Fibroblast of skin of back (primary cell): ENCODE measurements at regions not wholly inside any gene's neighbourhood (a gene's known extent, or its start where the extent isn't known, plus 50 kb on each side); places are given as distances from the start of the nearest gene placed in this dataset.
"Not testable (repeated sequence)": the region's sequence is repeated elsewhere in the genome, so short reads cannot be mapped to it uniquely, and the experiment has no call there.

Source experiments
- DNase-seq: peaks from one replicate; pipeline ENCODE4 v3.0.0-alpha.2; 2013

DNA sequence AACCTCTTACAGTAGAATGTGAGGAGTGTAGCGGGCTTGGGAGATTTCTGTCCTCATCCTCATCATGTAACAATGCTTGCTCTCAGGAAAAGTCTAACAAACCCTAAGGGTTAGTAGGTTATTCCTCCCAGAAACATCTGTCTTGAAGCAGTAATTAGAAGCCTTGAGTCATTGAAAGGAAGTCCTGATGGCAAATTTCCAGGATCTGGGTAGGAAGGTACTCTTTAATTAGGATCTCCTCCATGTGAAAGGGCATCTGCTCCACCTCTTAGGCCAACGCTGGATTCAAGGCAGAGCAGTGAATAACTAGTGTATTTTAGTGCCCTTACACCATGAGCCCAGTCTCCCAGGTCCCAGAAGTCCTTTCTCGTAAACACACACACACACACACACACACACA lies 106.6 kb upstream of the BARHL2 start:
- DNase-seq = no peak

DNA sequence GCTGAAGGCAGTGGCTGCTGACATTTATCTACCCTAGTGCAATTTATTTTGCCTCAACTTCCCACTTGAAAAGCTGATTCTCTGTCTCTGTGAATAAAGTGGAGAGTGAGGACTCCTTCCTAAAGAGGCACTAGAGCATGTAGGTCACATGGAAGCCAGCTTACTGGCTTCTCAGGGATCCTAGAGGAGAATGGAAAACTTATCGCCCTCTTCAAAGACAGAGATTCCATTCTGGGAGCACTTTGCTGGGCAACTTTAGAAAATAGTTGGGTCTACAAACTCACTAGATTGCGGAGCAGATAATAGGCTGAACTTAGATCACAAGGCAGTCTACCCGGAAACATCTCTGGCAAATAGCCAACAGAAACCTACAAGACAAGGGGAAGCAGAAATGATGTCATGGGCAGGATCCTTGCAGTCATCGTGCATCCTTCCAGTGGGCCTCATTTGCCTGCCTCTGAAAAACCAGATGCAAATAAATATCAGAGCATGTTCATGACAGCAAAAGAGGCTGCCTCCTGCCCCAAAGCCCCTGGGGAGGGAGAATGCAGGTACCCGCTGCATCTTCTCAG lies 104.8 kb upstream of the BARHL2 start:
- DNase-seq = no peak

DNA sequence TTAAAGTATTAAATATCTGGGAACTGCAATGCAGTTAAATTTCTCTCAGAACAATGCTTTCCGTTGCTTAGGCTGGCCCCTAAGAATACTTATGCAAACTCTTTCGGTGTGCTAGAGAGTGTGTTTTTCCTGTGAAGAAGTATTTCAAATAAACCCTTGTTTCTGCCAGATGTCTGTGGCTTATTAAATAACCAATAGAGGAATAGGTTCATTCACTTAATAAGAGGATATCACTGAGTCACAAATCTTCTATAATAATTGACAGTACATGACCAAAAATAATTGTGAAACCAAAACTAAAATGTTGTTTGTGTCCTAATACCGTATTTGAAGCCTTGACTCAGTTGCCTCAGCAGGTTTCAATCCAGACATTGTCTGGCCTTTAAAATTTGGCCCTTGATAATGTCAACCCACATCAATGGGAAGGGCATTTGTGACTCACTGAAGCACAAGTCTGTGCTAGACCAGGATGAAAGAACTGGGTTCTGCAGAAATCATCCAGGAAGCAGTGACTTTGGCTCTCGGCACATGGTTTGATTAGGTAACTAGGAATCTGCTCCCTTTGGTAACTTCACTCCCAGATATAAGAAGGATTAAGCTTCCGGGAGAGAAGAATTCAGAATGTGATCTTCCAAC lies 104.2 kb upstream of the BARHL2 start:
- no peak for DNase-seq

DNA sequence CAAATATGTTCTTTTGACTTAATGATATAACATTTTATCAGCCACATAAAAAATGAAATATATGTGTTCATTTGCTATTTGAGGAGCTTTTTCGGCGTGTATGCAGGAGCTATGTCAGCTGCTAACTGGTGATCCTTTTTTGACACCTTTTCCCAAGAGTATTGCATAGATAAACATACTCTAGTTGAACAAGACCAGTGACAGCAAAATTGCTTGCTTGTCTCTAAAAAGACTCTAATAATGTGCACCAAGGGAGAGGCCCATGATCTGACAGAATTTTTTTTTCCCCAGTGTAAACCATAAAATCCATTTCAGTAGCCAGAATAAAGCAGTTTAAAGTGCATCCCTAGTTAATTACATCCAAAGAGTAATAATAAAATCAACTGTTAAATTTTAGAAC lies 103.6 kb upstream of the BARHL2 start:
- no peak for DNase-seq

DNA sequence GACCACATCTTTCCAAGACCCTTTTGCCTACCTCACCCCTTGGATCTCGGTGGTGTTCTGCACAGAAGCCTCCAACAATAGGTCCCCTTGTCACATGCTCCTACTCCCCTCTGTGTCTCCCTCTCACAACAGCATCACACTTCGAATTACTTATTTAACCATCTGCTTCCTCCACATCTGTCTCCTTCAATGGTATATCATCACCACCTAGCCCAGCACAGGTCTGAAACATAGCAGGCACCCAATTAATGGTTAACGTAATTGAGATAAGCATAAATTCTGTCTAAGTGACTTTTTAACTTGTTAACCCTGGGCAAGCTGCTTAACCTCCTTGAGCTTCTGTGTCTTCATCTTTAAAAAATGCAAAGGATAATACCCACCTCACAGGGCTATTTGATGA lies 100.3 kb upstream of the BARHL2 start:
- DNase-seq = no peak

DNA sequence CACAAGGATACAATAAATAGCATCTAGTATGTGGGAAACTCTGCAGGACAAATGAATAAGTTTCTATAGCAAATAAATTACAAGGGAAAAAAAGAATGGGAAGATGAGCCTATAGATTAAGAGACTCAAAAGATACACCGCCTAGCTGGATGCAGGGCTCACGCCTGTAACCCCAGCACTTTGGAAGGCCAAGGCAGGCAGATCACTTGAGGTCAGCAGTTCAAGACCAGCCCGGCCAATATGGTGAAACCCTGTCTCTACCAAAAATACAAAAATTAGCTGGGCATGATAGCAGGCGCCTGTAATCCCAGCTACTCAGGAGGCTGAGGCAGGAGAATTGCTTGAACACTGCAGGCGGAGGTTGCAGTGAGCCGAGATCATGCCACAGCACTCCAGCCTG lies 95.1 kb upstream of the BARHL2 start:
- DNase-seq = not testable (repeated sequence)

DNA sequence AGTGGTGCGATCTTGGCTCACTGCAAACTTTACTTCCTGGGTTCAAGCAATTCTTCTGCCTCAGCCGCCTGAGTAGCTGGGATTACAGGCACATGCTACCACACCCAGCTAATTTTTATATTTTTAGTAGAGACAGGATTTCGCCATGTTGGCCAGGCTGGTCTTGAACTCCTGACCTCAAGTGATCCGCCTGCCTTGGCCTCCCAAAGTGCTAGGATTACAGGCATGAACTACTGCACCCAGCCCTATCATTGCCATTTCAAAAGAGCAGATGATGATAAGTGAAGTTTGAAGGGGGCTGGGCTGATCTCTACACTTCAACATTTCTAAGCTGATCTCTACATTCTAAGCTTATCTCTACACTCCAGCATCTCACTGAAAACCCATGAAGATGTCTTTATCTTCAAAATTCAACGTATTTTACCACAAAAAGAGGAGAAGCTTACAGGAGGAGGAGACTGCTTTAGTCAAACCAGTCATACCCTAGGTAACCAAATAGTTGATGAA lies 94.4 kb upstream of the BARHL2 start:
- not testable (repeated sequence) for DNase-seq

DNA sequence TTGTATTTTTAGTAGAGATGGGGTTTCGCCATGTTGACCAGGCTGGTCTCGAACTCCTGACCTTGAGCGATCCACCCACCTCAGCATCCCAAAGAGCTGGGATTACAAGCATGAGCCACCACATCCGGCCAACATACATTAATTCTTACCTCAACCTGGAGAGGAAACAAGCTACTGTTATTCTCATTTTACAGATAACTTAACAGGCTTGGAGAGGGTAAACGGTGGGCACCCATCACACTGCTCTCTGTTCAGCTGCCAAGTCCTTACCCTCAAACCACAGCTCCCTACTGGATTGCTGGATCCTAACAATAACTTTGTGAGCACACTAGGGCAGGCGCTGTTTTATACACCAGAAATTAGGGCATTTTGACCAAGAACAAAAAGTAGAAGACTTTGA lies 93.6 kb upstream of the BARHL2 start:
- DNase-seq = no peak

DNA sequence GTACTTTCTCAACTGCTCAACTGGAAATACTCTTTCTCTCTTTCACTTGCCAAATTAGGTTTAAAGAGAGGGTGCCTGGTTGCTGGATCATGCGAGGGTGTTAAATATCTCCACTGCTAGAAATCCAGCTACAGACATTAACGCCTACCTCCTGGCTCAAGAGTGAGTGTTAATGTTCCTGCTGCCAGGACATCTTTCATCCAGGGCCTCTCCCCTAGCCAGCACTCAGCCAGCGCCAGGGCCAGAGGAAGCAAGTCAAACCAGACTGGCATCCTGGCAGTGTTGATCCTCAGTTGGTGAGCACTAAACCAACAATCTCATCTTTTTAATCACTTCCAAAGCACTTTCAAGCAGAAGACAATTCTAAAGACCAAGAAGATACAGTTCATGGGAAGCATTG lies 92.9 kb upstream of the BARHL2 start:
- DNase-seq = no peak

DNA sequence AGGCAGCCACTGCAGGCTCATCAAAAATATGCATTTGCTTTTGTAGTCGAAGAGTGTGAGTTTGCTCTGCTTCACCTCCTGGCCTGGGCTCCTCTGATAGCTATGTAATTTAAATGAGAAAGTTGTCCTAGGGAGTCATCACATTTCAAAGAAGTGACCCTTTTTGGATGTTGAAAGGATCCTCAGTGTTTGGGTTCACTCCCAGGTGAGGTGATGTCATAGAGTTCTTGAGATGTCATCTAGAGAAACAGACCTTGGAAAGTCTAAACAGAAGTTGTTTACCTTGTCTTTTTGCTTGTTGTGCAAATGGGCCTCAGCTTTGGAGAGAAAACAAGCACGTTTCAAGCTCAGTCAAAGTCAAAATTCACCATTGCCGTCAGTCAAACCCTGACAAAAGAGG lies 92.0 kb upstream of the BARHL2 start:
- no peak for DNase-seq

DNA sequence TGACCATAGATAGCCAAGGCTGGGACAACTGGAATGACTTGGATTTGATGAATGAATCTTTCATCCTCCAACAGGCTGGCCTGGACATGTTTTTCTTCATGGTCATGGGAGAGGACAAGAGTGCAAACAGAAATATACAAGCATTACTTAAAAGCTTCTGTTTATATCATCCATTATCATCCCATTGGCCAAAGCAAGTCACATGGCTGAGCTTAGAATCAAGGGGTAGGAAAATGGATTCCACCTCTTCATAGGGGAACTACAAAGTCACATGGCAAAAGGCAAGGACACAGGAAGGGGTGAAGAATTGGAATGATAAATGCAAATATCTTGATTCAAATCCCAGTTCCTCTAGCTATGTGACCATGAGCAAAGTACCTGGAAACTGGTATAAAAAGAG lies 90.2 kb upstream of the BARHL2 start:
- no peak for DNase-seq

DNA sequence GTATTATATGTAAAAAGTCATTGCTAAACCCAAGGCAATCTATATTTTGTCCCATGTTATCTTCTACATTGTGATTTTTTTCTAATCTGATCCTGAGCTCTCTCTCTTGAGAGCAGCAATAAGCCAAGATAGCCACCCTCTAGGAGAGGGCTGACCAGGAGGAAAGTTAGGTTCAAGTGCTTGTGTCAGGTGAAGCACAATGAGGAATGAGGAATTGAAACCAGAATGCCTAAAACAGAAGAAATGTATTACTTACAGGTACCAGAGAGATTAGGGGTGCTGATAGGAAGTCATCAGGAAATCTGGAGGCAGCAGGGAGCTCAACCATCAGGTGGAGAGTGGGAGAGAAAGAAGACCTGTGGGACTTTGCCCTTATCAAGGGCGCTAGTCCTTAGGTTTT lies 85.5 kb upstream of the BARHL2 start:
- no peak for DNase-seq

DNA sequence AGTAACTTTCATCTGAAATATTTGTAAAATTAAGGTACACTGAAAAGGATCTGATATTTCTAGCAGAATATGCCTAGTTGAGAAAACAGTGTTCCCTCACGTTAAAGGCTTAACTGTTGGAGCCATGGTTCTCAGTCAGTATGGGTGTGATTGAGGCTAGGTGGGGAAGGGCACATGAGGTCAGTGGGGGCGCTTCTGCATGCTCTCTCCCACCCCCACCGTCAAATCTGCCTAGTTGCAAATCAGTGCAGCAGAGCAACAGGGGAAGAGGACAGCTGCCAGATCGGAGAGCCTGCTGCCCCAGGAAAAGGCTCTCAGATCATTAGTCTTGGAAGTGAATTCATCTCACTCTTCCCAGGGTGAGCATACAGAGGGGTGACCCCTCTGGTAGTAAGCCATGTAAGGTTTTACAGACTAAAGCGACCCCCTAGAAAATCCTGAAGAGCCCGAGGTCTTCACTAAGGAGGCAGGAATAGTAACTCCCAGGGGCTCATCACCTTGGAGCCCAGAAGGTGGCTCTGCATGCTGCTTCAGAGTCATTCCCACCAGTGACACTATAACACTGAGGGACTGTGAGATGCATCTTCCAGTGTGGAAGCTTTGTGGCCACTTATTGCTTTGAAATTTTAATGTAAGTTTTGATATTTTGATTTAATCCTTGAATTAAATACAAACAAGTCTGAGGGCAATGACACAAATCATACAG lies 83.1 kb upstream of the BARHL2 start:
- no peak for DNase-seq

DNA sequence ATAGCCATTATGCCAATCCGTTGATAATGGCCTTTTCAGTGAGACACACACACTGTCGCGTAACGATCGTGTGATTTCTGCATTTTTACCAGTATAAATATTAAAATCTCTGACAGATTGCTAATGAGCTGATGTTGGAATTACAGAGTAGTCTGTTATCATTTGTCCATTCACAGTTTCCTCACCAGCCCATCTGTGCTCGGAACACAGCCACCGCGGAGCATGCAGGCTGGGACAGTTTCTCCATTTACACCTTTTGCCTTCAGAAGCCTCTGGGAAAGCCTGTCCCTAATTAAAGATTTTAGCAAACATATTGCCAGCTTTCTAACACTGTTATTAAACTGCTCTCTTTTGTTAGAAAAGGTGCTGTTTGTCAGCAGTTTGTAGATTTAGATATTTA lies 82.2 kb upstream of the BARHL2 start:
- DNase-seq = no peak

DNA sequence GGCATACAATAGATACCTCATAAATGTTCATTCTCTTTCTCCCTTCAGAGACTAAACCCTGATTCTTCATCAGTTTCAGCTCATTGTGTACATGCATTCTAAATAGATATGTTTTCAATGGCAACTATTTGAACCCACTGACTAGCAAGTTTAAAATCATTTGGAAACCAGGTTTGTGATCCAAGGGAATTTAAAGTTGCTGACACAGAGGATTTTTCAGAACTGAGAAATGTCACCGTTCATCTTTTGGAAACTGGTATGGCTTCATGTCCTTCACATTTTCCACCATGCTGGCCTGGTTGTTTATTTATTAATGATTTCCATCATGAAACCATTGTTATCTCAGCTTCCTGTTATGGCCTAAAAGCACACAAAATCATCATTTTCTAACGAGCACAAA lies 81.8 kb upstream of the BARHL2 start:
- DNase-seq = no peak

DNA sequence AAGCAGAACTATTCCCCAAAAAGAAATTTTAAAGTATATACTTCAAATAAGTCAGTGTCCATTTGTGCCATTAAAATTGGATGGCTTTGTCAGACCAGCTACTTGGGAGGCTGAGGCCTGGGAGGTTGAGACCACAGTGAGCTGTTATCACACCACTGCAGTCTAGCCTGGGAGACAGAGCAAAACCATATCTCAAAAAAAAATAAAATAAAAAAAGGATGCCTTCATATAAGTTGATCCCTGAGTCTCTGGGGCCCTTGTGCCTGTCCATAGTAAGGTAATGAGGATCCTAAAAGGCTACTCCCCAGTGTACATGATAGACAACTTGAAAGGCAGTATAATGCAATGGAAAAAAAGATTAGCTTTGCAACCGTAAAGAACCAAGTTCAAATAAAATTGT lies 81.2 kb upstream of the BARHL2 start:
- no peak for DNase-seq

DNA sequence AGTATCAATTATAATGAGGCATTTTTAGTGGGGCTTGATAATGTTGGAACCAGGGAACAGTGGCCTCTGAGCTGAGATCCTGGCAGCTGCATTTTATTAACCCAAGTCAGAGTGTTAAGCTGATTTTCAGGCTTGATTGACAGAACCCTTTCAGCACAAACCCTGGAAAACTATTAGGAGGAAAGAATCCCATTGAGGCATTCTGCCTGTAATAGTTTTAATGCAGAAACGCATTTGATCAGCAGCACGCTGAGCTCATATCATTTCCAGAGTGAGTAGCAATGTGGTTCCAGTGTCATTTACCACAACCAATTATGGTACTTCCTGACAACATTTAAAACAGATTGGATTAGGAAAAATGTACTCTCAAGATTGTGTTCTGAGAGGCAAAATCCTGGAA lies 78.3 kb upstream of the BARHL2 start:
- no peak for DNase-seq

DNA sequence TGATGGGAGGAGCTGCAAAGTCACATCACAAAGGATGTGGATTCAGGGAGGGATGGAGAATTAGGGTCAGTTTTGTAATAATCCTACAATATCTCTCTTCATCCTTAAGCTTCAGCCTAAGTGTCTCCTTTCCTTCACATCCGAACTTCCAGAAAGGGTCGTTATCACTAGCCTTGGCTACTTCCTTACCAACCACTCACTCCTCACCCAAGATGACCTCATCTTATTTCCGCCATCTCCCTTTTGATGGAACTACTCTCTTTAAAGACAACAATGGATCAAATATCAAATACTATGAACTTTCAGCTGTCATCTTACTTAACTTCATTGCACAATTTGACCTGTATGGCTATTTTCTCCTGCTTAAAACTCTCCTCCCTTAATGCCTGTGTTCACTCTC lies 69.6 kb upstream of the BARHL2 start:
- DNase-seq = no peak

DNA sequence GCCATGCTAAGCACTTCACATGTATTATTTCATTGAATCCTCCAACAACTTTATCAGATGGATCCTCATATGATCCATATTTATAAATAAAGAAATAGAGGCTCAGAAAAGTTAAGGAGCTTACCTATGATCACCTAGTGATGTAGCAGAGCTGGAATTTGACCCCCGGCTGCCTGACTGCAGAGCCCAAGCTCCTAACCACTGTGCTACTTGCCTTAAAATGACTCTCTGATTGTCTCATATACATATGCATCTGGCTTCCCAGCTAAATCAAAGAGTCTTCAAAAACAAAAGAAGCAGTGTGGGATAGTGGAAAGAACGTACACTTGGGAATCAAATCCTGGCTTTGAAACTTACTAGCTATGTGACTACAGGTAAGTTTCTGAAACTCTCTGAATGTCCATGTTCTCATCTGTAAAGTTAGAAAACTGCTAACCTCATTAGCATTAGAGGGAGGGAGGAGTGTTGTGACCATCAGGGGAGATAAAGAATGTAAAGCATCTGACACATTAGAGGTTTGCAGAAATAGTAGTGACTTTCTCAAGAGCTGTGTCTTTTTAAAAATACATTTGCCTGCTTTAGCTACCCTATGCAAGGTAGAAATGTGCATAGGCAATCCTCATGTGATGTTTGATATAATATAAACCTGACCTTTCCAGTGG lies 67.2 kb upstream of the BARHL2 start:
- DNase-seq = no peak

DNA sequence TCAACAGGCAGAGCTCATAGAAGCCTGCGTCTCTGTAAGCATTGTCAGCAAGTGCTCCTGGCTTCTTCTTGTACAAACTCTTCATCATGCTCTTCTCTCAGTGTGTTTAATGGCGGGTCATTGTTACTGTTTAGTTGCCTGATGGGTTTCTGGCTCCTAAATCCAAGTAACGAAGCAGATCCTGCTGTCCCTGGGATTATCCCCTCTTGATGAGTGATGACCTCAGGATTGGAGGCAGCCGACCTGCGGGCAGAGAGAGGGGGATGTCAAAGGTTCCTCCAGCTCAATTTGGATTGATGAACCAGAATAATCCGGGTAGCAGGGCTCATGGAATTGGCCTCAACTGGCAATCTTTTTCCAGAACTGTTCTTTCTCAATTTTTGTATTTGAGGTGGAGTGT lies 66.1 kb upstream of the BARHL2 start:
- no peak for DNase-seq

DNA sequence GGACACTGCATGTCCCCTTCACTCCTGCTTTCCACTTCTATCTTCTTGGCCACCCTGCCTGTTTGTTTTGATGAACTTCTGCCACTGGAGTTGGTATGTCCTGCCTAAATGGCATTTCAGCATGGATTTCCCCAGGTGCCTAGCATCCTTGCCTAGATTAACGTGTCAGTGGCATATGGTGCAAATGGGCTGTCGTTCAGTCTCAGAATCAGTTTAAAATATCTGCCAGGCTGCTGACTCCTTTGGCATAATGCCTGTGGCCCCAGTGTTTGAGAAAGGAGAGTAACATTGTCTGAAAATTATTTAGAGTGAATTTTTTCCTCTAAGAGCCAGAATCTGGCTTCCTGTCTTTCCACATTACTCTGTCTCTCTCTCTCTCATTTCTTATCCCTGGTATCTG lies 64.9 kb upstream of the BARHL2 start:
- no peak for DNase-seq

DNA sequence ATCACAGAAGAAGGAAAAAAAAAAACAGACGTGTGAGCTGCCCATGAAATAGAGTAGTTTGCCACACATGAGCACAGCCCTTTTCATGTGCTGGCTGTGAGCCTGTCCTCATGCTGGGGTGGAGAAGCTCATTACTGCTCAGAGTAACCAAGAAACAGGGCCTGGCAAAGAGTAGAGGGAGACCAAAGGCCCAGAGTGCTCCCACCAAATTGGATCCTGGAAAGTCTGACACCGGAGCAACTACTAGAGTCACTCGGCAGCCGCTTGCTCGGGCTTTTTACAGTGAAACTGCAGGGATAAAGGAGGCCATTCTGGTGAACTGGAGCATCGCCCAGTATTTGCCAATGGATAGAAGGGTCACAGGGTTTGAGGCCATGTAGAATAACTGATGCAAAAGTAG lies 64.4 kb upstream of the BARHL2 start:
- DNase-seq = no peak

DNA sequence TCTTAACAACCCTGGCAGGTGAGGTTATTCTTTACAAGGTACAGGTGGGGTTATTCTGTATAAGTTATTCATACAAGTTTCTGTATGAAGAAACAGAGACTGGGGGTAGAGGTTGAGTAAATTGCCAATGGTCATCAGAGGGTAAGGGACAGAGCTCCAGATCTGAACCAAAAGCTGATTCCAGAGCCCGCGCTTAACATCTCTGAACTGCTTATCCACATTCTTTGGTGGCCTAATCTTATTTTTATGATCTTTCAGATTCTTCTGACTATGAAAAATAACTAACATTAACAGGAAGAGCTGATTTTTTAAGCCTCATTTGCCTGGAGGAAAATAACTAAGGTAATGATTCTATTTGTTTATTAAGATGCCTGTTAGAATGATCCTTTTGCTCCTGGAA lies 63.9 kb upstream of the BARHL2 start:
- no peak for DNase-seq

DNA sequence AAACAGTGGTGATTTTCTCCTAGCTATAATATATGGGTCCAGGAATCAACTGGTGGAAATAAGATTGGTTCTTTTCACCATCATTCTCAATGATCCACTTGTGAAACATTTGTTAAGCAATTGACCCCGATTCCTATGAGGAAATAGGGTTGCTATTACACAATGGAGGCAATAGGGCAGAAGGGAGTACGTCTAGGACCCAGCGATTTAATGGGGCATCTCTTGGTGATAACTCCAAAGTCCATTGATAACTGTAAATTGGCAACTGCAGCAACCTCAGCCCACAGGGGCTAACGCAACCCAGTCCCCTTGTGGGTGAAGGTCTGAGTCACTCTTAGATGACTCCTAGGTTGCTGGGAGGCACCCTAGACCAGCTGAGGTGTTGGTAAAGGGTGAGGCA lies 62.5 kb upstream of the BARHL2 start:
- DNase-seq = no peak
